GM19239 (cell line): ENCODE measurements at regions not wholly inside any gene's neighbourhood (a gene's known extent, or its start where the extent isn't known, plus 50 kb on each side); places are given as distances from the start of the nearest gene placed in this dataset.

Source experiments
- DNase-seq: peaks from one replicate; pipeline ENCODE4 v3.0.0; 2011; ENCODE audit warnings: low spot score; ENCODE audit not compliant: insufficient read length
- FAIRE-seq: peaks from 2 replicates; lab custom pipeline; 2011; peaks lifted over from hg19 to GRCh38; lab: Jason Lieb, UNC

- FAIRE-seq (no peak), DNase-seq (no peak)
These were observed 587.2 kb upstream of the ATP2B1 start for GRCh38 chr12:90295858-90296257.

GRCh38 chr12:90292183-90292582 is 583.5 kb upstream of the ATP2B1 start:
- DNase-seq (no peak), FAIRE-seq (no peak)

DNA sequence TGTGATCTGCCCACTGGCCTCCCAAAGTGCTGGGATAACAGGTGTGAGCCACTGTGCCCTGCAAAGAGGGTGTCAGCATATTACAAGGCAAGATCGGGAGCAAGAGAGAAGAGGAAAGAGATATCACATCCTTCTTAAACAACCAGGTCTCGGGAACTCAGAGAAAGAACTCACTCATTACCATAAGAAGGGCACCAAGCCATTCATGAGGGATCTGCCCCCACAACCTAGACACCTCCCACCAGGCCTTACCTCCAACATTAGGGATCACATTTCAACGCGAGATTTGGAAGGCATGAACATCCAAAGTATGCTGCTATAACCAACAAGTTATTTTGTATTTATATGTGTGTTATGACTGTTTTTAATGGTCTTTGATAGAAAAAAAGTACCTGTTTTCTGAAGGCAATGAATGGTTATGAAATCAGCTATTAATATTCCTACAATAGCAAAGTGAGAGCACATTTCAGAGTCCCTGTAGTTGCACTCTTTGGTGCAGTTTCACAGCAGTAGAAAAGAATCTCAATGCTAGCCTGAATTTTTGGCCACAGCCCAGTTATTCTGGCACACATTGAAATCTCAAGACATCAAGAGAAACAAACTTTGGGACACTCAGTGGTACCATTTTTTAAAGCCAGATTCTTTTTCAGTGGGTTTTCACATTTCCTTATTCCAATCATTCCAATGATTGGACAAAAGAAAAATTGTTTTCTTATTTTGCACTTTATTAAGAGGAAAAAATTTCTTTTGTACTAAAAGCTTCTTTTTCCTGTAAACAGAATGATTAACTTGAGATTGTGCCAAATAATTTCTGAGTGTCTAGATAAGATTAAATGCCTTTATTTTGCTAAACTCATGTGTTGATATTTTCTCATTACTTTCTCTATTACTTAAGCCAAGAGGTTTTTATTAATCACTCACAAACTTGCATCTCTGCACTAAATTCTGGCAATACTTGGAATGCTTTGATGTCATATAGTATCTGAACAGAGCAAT is 582.6 kb upstream of the ATP2B1 start:
- FAIRE-seq (no peak), DNase-seq (no peak)

DNA sequence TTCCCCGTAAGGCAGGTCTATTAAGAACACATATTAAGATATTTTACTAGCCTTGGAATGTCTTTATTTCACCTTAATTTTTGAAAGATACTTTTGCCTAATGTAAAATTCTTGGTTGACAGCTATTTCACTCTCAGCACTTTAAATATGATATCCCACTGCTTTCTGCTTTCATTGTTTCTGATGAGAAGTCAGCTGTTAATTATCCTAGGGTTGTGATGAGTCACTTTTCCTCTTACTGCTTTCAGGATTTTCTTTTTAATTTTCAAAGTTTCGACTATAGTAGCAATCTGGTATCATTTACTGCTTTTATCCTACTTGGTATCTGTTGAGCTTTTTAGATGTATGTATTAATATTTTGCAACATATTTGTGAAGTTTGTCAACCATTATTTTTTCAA is 578.9 kb upstream of the ATP2B1 start:
- DNase-seq: no peak
- FAIRE-seq: no peak

GRCh38 chr12:90281154-90281868 is 572.7 kb upstream of the ATP2B1 start:
- FAIRE-seq: no peak

DNA sequence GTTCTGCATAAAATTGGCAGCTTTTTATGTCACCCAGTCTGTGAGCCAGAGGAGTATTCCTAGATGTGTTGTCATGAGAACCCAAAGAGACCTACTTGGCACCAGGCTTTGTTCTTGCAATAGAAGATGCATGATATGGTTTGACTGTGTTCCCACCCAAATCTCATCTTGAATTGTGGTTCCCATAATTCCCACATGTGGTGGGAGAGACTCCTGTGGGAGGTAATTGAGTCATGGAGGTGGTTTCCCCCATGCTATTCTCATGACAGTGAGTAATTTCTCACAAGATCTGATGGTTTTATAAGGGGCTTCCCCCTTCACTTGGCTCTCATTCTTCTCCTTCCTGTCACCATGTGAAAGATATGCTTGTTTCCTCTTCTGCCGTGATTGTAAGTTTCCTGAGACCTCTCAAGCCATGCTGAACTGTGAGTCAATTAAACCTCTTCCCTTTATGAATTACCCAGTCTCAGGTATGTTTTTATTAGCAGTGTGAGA is 572.0 kb upstream of the ATP2B1 start:
- DNase-seq (no peak), FAIRE-seq (no peak)

More at GRCh38 chr12:90281154-90281868, 572.7 kb upstream of the ATP2B1 start:
- no peak for DNase-seq

DNA sequence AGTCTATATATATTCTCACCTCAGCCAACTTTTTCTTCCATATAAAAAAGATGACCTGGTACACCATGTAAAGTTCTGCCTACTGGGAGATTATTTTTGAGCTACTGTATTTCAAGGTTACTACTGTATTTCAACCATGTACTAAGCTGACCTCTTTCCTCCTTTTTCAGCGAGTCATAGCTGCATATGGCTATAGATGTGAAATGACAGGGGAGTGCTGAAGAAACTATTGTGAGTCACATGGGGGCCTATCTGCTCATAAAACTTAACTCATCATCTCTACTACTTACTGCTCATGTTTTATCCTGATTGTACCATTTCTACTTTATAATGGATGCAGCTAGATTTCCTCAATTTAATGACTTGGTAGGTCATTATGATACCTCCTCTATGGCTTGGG is 571.4 kb upstream of the ATP2B1 start:
- no peak for DNase-seq
- no peak for FAIRE-seq

- no peak for DNase-seq
- FAIRE-seq: no peak
These were observed 566.5 kb upstream of the ATP2B1 start for GRCh38 chr12:90275088-90275487.

DNA sequence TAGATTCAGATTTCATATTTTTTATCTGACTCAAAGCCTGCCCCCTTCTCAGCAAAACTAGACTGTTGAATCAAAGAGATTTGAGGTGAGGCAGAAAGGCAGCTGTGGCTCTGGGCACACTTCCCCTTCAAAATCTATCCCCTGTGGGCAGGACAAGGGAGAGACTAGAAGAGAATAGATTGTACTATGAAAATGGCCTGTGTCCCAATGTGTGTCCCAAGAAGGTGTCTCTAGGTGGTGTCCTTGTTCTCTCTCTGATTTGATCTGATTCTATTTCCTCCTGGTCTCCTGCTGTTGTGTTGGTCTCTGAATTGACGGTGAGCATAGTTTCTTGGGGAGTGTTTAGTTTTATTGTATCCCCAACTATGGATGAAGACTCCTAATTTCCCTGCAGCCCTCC is 565.8 kb upstream of the ATP2B1 start:
- DNase-seq (no peak), FAIRE-seq (no peak)

- DNase-seq: no peak
- no peak for FAIRE-seq
These were observed 559.9 kb upstream of the ATP2B1 start for GRCh38 chr12:90268574-90268973.

- FAIRE-seq (no peak), DNase-seq (no peak)
These were observed 553.6 kb upstream of the ATP2B1 start for GRCh38 chr12:90262251-90262650.

DNA sequence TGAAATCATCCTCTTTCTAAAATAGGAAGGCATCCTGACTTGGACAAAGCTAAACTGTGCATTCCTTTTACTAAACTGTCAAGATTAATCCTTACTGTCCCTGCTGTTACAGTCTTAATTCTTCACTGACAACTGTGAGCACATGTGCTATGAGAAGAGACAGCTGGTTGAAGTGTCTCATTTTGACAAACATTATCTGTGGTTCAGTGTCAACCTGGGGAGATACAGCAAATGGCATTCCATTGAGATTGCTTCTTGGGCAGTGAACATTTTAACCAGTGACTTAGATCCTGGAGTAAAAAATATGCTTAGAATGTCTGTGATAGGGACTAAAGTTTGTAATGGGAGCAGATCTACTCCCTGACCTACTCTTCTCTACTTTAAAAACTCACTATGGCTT is 552.6 kb upstream of the ATP2B1 start:
- FAIRE-seq: no peak
- DNase-seq: no peak

DNA sequence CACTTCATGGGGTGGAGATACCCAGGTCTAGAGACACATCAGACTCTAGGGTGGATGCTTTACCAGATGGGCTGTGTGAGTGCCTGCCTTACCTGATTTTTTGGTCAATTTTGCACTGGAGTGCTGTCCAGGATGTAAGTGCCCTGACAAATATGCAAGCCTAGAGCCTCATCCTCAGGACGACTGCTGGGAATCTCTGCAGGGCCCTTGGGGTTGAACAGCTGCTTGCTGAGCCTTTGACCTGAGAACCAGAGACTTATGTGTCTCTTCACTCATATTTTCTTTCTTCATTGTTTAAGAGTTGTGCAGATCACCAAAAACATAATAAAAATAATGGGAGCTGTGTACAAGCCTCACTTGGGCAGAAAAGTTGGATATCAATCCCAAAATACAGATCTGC is 551.5 kb upstream of the ATP2B1 start:
- FAIRE-seq: no peak
- DNase-seq: no peak

GRCh38 chr12:90257927-90258624 is 549.4 kb upstream of the ATP2B1 start:
- no peak for FAIRE-seq
- no peak for DNase-seq

- FAIRE-seq: no peak
These were observed 546.2 kb upstream of the ATP2B1 start for GRCh38 chr12:90254796-90255195.

GRCh38 chr12:90253674-90254181 is 545.1 kb upstream of the ATP2B1 start:
- FAIRE-seq (peak; percentile 88), DNase-seq (peak; percentile 49)

More at GRCh38 chr12:90254796-90255195, 546.2 kb upstream of the ATP2B1 start:
- DNase-seq: no peak

GRCh38 chr12:90253136-90253535 is 544.5 kb upstream of the ATP2B1 start:
- DNase-seq: no peak
- no peak for FAIRE-seq

- FAIRE-seq: no peak
- DNase-seq: no peak
These were observed 542.1 kb upstream of the ATP2B1 start for GRCh38 chr12:90250766-90251165.

- DNase-seq (no peak), FAIRE-seq (no peak)
These were observed 541.4 kb upstream of the ATP2B1 start for GRCh38 chr12:90250042-90250441.

GRCh38 chr12:90246688-90247087 is 538.0 kb upstream of the ATP2B1 start:
- FAIRE-seq (no peak), DNase-seq (no peak)
